Stomach (tissue), 8 donors: ENCODE measurements at regions not wholly inside any gene's neighbourhood (a gene's known extent, or its start where the extent isn't known, plus 50 kb on each side); places are given as distances from the start of the nearest gene placed in this dataset.
A peak's percentile ranks its signal among the peaks of the same experiment; 100 is the strongest.

ENCODE experiments used
- DNase-seq, 2 donors: peaks; one replicate each; pipeline versions ENCODE4 v3.0.0 to v3.0.0-alpha.2; 2013 to 2019
- H3K27ac ChIP-seq, 5 donors: fragments of 200-600 bp in 4 of 5; sonication (generic) in 4 of 5; one replicate each; pipeline ENCODE4 v1.5.1; 2013 to 2019; ENCODE audit warnings: mild to moderate bottlenecking in 1 of 5, moderate library complexity in 1 of 5
- H3K27me3 ChIP-seq, 3 donors: fragments of 200-600 bp; sonication (generic); one replicate each; pipeline ENCODE4 v1.5.1; 2017 to 2019; ENCODE audit warnings: mixed run types in 1 of 3
- H3K36me3 ChIP-seq, 4 donors: fragments of 200-600 bp; sonication (generic); 1 replicate in 3 of 4; 2 replicates in 1 of 4; pipeline ENCODE4 v1.5.1; 2016 to 2019
- H3K4me1 ChIP-seq, 4 donors: fragments of 200-600 bp; sonication (generic); one replicate each; pipeline ENCODE4 v1.5.1; 2016 to 2019
- H3K4me3 ChIP-seq, 4 donors: fragments of 200-600 bp; sonication (generic) in 3 of 4; one replicate each; pipeline ENCODE4 v1.5.1; 2016 to 2019; ENCODE audit warnings: mild to moderate bottlenecking in 1 of 4
- H3K9me3 ChIP-seq, 4 donors: fragments of 200-600 bp; sonication (generic); one replicate each; pipeline ENCODE4 v1.5.1; 2016 to 2019
- EP300 ChIP-seq: sonication (generic); formaldehyde crosslinking; IDR thresholded peaks from one replicate; pipeline ENCODE4 v1.6.1; 2017; ENCODE audit warnings: antibody characterized with exemption
- POLR2A ChIP-seq, 4 donors: fragments of 450-650 bp; IDR thresholded peaks; one replicate each; pipeline ENCODE4 v1.6.1; 2016; ENCODE audit warnings: antibody characterized with exemption in 4 of 4, control low read depth in 2 of 4, mild to moderate bottlenecking in 1 of 4, moderate library complexity in 1 of 4
- POLR2AphosphoS5 ChIP-seq, 3 donors: sonication (generic); formaldehyde crosslinking; IDR thresholded peaks; one replicate each; pipeline ENCODE4 v1.6.1; 2016; ENCODE audit warnings: antibody characterized with exemption in 3 of 3
- WGBS, 5 donors: extraction: QIAGEN DNeasy Blood & Tissue Kit in 3 of 5; methylation state at CpG; one replicate each; pipeline versions ENCODE4 v1.1.5 to v1.1.7; 2013 to 2018; 5-methylcytosine and 5-hydroxymethylcytosine counted together
- intact Hi-C: fragments of 100-400 bp; cut with DNase I; formaldehyde crosslinking; loops from one replicate; pipeline ENCODE4 v1.15.1; 2023; ENCODE audit warnings: low total_unique reads
- TF ChIP-seq, protein P1 (sequence below), 7 experiments: fragments of 450-650 bp in 4 of 7; fragments of 200-600 bp in 3 of 7; sonication (generic) in 3 of 7; IDR thresholded peaks; one replicate each; pipeline ENCODE4 v1.5.1; 2016 to 2019; ENCODE audit warnings: antibody characterized with exemption in 7 of 7, control low read depth in 2 of 7, mild to moderate bottlenecking in 1 of 7
- donor health status: healthy with polysubstance abuse.
- donor health status: Bipolar disorder and iron deficiency.
- donor health status: healthy.

DNA sequence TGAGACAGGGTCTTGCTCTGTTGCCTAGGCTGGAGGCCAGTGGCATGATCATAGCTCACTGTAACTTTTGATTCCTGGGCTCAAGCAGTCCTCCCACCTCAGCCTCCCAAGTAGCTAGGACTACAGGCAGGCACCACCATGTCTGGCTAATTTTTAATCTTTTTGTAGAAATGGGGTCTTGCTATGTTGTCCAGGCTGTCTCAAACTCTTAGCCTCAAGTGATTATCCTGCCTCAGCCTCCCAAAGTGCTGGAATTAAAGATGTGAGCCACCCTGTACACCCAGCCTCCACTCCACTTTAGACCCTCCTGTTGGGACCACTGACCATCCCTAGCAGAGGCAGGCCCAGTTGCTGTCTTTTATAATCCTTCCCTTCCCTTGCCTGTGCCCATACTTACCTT lies 63.3 kb upstream of the OSBPL8 start:
- intact Hi-C loops = loop anchor here (10.0 kb wide), 1 partner anchor 162 kb away; no protein-coding TSS in a partner anchor
- Histone ChIP-seq H3K27me3 (no peaks in the 10 kb centered on the region), H3K27ac (no peak overlapping the region), H3K9me3 (no peaks in the 10 kb centered on the region), H3K4me3 (no peak overlapping the region), H3K4me1 (peaks cover 0 to 11% (median 6%) of the 10 kb centered on the region in 4 donors), H3K36me3 (no peaks in the 10 kb centered on the region)
- DNase-seq = no peak
- TF ChIP-seq POLR2AphosphoS5 (IDR thresholded peaks at IDR 0.05) (no peak), EP300 (no peak), POLR2A (IDR thresholded peaks at IDR 0.05) (no peak)
- TF ChIP-seq, protein P1, sequence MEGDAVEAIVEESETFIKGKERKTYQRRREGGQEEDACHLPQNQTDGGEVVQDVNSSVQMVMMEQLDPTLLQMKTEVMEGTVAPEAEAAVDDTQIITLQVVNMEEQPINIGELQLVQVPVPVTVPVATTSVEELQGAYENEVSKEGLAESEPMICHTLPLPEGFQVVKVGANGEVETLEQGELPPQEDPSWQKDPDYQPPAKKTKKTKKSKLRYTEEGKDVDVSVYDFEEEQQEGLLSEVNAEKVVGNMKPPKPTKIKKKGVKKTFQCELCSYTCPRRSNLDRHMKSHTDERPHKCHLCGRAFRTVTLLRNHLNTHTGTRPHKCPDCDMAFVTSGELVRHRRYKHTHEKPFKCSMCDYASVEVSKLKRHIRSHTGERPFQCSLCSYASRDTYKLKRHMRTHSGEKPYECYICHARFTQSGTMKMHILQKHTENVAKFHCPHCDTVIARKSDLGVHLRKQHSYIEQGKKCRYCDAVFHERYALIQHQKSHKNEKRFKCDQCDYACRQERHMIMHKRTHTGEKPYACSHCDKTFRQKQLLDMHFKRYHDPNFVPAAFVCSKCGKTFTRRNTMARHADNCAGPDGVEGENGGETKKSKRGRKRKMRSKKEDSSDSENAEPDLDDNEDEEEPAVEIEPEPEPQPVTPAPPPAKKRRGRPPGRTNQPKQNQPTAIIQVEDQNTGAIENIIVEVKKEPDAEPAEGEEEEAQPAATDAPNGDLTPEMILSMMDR (IDR thresholded peaks at IDR 0.05) = no peak

- H3K9me3 ChIP-seq = no peaks in the 10 kb centered on the region
- WGBS, 5 donors = 74 to 100% (median 96%) methylated on average over 2 of the region's 2 CpGs
- TF ChIP-seq POLR2A (IDR thresholded peaks at IDR 0.05) (no peak), EP300 (no peak), POLR2AphosphoS5 (IDR thresholded peaks at IDR 0.05) (no peak)
- TF ChIP-seq, protein P1 (IDR thresholded peaks at IDR 0.05) = no peak
- no peak overlapping the region for H3K27ac ChIP-seq
- no peaks in the 10 kb centered on the region for H3K27me3 ChIP-seq
- H3K4me1 ChIP-seq = peaks cover 0 to 11% (median 6%) of the 10 kb centered on the region in 4 donors
- intact Hi-C loops = loop anchor here (10.0 kb wide), 1 partner anchor 161 kb away; no protein-coding TSS in a partner anchor
- no peak overlapping the region for H3K4me3 ChIP-seq
- peak in 1 of 2 donors; percentile 9 for DNase-seq
- no peaks in the 10 kb centered on the region for H3K36me3 ChIP-seq
Observed at GRCh38 chr12:76623931-76624330, 64.4 kb upstream of the OSBPL8 start.

DNA sequence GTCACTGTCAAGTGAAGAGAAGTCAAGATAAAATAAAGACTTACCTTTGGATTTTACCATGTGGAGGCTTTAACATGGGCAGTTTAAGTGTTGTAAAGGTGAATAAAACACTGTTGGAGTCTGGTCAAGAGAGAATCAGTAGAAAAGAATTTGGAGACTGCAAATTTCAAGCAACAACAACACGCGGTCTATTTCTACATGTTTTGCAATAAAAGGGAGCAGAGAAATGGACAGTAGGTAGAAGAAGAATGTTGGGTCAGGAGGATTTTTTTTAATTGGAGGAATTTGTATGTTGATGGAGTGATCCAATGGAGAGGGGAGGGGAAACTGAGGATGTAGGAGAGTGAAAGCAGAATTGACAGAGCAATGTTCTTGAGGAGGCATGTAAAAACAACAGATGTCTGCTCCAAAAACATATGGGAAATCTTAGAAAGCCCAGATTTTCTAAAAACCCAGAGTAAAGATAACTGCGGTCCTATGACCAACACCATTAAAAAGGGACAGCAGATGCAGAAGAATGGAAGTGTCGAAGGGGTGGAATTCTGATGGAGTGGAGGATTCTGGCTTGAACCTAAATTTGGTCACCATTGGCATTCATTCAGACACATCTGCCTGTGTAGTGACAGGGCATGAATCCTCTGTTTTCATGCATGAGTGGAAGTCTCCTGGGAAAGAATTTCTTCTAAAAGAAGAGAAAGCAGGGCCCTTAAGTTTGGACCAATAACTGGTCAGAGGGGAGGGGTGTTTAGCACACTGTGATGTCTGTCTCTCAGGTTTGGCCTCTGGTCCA lies 68.0 kb upstream of the OSBPL8 start:
- Histone ChIP-seq H3K36me3 (no peaks in the 10 kb centered on the region), H3K27me3 (no peaks in the 10 kb centered on the region), H3K9me3 (no peaks in the 10 kb centered on the region), H3K4me3 (no peak overlapping the region), H3K27ac (no peak overlapping the region), H3K4me1 (peaks cover 0 to 4% (median 0%) of the 10 kb centered on the region in 4 donors)
- intact Hi-C loops = loop anchor here (10.0 kb wide), 1 partner anchor 157 kb away; no protein-coding TSS in a partner anchor
- DNase-seq = no peak
- no peak for TF ChIP-seq POLR2A (IDR thresholded peaks at IDR 0.05)
- TF ChIP-seq, protein P1 (IDR thresholded peaks at IDR 0.05) = no peak
- no peak for TF ChIP-seq POLR2AphosphoS5 (IDR thresholded peaks at IDR 0.05)
- no peak for TF ChIP-seq EP300
- WGBS, 5 donors = 87 to 94% (median 91%) methylated on average over 4 of the region's 4 CpGs

- Histone ChIP-seq H3K36me3 (no peaks in the 10 kb centered on the region), H3K4me3 (no peak overlapping the region), H3K27me3 (no peaks in the 10 kb centered on the region), H3K27ac (no peak overlapping the region), H3K4me1 (peaks cover 0 to 4% (median 0%) of the 10 kb centered on the region in 4 donors), H3K9me3 (no peaks in the 10 kb centered on the region)
- TF ChIP-seq EP300 (no peak), POLR2A (IDR thresholded peaks at IDR 0.05) (no peak), POLR2AphosphoS5 (IDR thresholded peaks at IDR 0.05) (no peak)
- TF ChIP-seq, protein P1 (IDR thresholded peaks at IDR 0.05) = no peak
- no peak for DNase-seq
- intact Hi-C loops = loop anchor here (10.0 kb wide), 1 partner anchor 156 kb away; no protein-coding TSS in a partner anchor
Observed at GRCh38 chr12:76628745-76629144, 69.2 kb upstream of the OSBPL8 start.
